ENCODE measurements at regions not wholly inside any gene's neighbourhood (a gene's known extent, or its start where the extent isn't known, plus 50 kb on each side); places are given as distances from the start of the nearest gene placed in this dataset.

DNA sequence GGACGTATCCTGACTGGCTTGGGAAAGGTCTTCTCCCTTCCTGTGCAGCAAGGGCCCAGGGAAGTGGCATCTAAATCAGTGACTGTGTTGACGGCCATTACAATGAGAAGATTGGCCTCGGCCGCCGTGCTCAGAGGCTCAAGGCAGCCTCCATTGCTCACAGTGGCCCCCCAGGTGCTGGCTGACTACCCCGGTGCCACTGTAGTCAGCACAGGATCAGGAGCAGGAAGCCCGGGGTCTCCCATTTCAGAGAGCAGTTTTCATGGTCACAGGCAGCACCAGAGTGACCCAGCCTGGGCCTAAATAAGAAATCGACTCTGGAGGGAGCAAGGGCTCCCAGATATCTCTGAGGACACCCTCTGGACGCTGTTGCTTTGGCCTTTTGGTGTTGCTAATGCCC lies 219.4 kb upstream of the ARL4C start:
- TF ChIP-seq POLR2AphosphoS5 (IDR thresholded peaks at IDR 0.05) (no peak), EP300 (IDR thresholded peaks at IDR 0.05; ENCODE audit: low read depth) (no peak), POLR2A (IDR thresholded peaks at IDR 0.05) (no peak)
- TF ChIP-seq, protein P1, sequence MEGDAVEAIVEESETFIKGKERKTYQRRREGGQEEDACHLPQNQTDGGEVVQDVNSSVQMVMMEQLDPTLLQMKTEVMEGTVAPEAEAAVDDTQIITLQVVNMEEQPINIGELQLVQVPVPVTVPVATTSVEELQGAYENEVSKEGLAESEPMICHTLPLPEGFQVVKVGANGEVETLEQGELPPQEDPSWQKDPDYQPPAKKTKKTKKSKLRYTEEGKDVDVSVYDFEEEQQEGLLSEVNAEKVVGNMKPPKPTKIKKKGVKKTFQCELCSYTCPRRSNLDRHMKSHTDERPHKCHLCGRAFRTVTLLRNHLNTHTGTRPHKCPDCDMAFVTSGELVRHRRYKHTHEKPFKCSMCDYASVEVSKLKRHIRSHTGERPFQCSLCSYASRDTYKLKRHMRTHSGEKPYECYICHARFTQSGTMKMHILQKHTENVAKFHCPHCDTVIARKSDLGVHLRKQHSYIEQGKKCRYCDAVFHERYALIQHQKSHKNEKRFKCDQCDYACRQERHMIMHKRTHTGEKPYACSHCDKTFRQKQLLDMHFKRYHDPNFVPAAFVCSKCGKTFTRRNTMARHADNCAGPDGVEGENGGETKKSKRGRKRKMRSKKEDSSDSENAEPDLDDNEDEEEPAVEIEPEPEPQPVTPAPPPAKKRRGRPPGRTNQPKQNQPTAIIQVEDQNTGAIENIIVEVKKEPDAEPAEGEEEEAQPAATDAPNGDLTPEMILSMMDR (IDR thresholded peaks at IDR 0.05) = no peak
- DNase-seq = no peak
- no peaks in the 10 kb centered on the region for H3K9me3 ChIP-seq
- H3K4me1 ChIP-seq = no peaks in the 10 kb centered on the region
- intact Hi-C loops (cut with DNase I; ENCODE audit: low total_unique reads) (no loop called here), in situ Hi-C loops (cut with MboI; ENCODE audit: low pct_ligation_motif_present in 1 of 4, low pct_unique_long_range_greater_than_20kb in 1 of 4, low sequenced_read_pairs in 3 of 4) (no loop called here)
- H3K27me3 ChIP-seq = no peaks in the 10 kb centered on the region
- no peak overlapping the region for H3K4me3 ChIP-seq
- no peaks in the 10 kb centered on the region for H3K36me3 ChIP-seq
- 80% methylated on average over 9 of the region's 9 CpGs; no CpG with 5 or more reads in 1 of the 2 donors for WGBS, 2 donors (ENCODE audit: low coverage in 1 of 2)
- H3K27ac ChIP-seq = no peak overlapping the region

DNA sequence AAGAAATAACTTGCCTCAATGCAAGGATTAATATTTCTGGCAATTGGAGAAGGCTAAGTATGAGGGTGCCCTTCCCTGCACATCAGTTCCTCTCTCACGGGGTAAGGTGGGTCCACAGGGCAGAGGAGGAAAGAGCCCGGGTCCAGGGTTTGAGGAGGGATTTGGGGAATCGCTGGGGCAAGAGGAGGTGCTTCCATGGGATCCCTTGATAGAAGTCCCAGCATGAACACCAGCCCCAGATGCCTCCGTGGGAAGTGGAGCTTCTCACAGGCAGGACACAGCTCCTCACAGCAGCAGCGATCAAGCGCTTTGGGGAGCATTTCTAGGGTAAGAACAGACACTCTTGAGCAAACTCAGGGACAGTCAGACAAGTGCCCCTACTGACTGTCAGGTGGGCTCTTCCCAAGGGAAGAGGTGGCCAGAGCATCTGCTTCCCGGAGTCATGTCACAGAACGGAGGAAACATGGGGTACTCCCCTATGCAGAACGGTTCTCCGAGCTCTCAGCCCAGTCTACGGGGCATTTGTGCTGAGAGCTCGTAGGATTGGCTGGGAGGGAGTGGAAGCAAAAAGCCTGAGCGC lies 218.9 kb upstream of the ARL4C start:
- TF ChIP-seq POLR2A (IDR thresholded peaks at IDR 0.05) (no peak), EP300 (IDR thresholded peaks at IDR 0.05; ENCODE audit: low read depth) (no peak), POLR2AphosphoS5 (IDR thresholded peaks at IDR 0.05) (no peak)
- no peak for DNase-seq
- in situ Hi-C loops (cut with MboI; ENCODE audit: low pct_ligation_motif_present in 1 of 4, low pct_unique_long_range_greater_than_20kb in 1 of 4, low sequenced_read_pairs in 3 of 4) (no loop called here), intact Hi-C loops (cut with DNase I; ENCODE audit: low total_unique reads) (no loop called here)
- no peaks in the 10 kb centered on the region for H3K36me3 ChIP-seq
- H3K4me1 ChIP-seq = no peaks in the 10 kb centered on the region
- no peak overlapping the region for H3K27ac ChIP-seq
- WGBS, 2 donors (ENCODE audit: low coverage in 1 of 2) = 91 to 100% methylated on average over 1 to 13 of the region's 13 CpGs
- H3K27me3 ChIP-seq = no peaks in the 10 kb centered on the region
- no peaks in the 10 kb centered on the region for H3K9me3 ChIP-seq
- no peak overlapping the region for H3K4me3 ChIP-seq

DNA sequence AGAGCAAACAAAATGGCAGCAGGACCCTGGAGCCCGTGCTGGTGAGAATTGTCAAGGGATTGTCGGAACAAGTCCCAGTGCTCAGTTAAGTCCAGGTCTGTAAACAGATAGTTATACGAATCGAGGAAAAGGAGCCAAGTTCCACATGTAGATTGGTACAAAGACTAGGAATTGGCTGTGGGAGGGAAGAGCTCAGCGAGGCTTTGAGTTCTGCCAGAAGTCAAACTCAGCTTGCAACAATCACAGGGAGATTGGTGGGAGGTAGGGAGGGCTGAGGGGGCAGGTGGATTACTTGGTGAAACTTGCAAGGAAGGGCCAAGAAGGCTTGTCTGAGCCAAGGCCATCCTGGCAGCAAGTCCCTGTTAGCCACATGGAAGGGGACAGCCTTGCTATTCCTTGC lies 217.8 kb upstream of the ARL4C start:
- Histone ChIP-seq H3K27ac (no peak overlapping the region), H3K36me3 (no peaks in the 10 kb centered on the region), H3K9me3 (no peaks in the 10 kb centered on the region), H3K27me3 (no peaks in the 10 kb centered on the region), H3K4me3 (no peak overlapping the region), H3K4me1 (no peaks in the 10 kb centered on the region)
- DNase-seq = no peak
- intact Hi-C loops (cut with DNase I; ENCODE audit: low total_unique reads) = no loop called here
- in situ Hi-C loops (cut with MboI; ENCODE audit: low pct_ligation_motif_present in 1 of 4, low pct_unique_long_range_greater_than_20kb in 1 of 4, low sequenced_read_pairs in 3 of 4) = no loop called here
- 84 to 91% methylated on average over 5 of the region's 5 CpGs for WGBS, 2 donors (ENCODE audit: low coverage in 1 of 2)
- TF ChIP-seq, protein P1 (IDR thresholded peaks at IDR 0.05) = no peak
- TF ChIP-seq POLR2AphosphoS5 (IDR thresholded peaks at IDR 0.05) = no peak
- no peak for TF ChIP-seq POLR2A (IDR thresholded peaks at IDR 0.05)
- no peak for TF ChIP-seq EP300 (IDR thresholded peaks at IDR 0.05; ENCODE audit: low read depth)

DNA sequence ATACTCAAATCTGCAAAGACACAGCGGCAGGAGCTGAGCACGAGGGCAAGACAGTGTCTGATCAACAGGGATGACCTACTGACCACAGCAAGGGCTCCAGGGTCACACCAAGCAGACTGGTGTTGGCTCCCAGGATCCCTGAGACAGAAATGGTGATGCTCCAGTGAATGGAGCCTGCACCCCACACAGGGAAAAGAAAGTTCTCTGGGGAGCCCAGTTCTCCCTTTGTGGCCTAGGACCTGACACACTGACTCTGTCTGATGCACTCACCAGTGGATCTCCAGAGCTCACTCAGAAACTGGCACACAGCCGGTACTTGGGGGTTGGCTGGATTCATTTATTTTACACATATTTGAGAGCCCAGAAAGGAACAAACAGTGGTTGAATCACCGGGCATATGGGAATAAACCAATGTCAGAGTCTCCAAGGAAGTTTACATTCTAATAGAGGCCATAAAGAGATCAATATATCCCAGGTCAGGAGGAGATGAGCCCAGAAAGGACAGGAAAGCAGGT lies 215.6 kb upstream of the ARL4C start:
- in situ Hi-C loops (cut with MboI; ENCODE audit: low pct_ligation_motif_present in 1 of 4, low pct_unique_long_range_greater_than_20kb in 1 of 4, low sequenced_read_pairs in 3 of 4) = no loop called here
- 77% methylated on average over 4 of the region's 4 CpGs; no CpG with 5 or more reads in 1 of the 2 donors for WGBS, 2 donors (ENCODE audit: low coverage in 1 of 2)
- TF ChIP-seq POLR2AphosphoS5 (IDR thresholded peaks at IDR 0.05) (no peak), EP300 (IDR thresholded peaks at IDR 0.05; ENCODE audit: low read depth) (no peak)

DNA sequence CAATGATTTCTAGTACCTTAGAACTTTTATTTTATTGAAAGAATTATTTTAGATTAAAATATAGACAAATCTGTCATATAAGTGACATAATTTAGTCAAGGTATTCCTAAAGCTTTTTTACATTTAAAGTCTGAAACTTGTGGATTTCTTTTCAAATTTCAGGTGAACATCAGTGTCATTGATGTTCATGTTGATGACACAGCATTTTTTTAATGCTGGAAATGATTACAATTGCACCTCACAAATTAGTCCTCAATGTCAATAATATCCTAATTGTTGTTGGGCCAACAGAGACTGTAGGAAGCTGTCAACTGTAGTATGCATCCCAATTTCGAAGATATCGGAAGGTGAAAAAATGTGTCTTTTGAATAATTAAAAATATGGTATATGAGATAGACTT lies 214.4 kb upstream of the ARL4C start:
- H3K36me3 ChIP-seq = no peaks in the 10 kb centered on the region
- H3K9me3 ChIP-seq = no peaks in the 10 kb centered on the region
- 86 to 95% methylated on average over 2 of the region's 2 CpGs for WGBS, 2 donors (ENCODE audit: low coverage in 1 of 2)
- no peak for TF ChIP-seq EP300 (IDR thresholded peaks at IDR 0.05; ENCODE audit: low read depth)
- no peak for TF ChIP-seq POLR2A (IDR thresholded peaks at IDR 0.05)
- TF ChIP-seq POLR2AphosphoS5 (IDR thresholded peaks at IDR 0.05) = no peak
- TF ChIP-seq, protein P1 (IDR thresholded peaks at IDR 0.05) = no peak
- H3K4me3 ChIP-seq = no peak overlapping the region
- DNase-seq = no peak
- H3K27ac ChIP-seq = no peak overlapping the region
- in situ Hi-C loops (cut with MboI; ENCODE audit: low pct_ligation_motif_present in 1 of 4, low pct_unique_long_range_greater_than_20kb in 1 of 4, low sequenced_read_pairs in 3 of 4) = no loop called here
- no peaks in the 10 kb centered on the region for H3K4me1 ChIP-seq
- H3K27me3 ChIP-seq = no peaks in the 10 kb centered on the region
- intact Hi-C loops (cut with DNase I; ENCODE audit: low total_unique reads) = no loop called here

More for the DNA sequence above, 215.6 kb upstream of the ARL4C start:
- Histone ChIP-seq H3K4me1 (no peaks in the 10 kb centered on the region), H3K4me3 (no peak overlapping the region), H3K27ac (no peak overlapping the region), H3K9me3 (no peaks in the 10 kb centered on the region), H3K27me3 (no peaks in the 10 kb centered on the region), H3K36me3 (no peaks in the 10 kb centered on the region)
- DNase-seq = no peak
- intact Hi-C loops (cut with DNase I; ENCODE audit: low total_unique reads) = no loop called here

Data from transverse colon (tissue), 4 donors.